Activated CD4-positive, alpha-beta T cell treated with anti-CD3 and anti-CD28 coated beads, Interleukin-2, Interleukin-4, amounts not matched to agents 100 ng/mL and 50 ng/mL, durations not matched to agents 16 hours and 8 hours (primary cell): ENCODE measurements at regions not wholly inside any gene's neighbourhood (a gene's known extent, or its start where the extent isn't known, plus 50 kb on each side); places are given as distances from the start of the nearest gene placed in this dataset.
"Not testable (repeated sequence)": the region's sequence is repeated elsewhere in the genome, so short reads cannot be mapped to it uniquely, and the experiment has no call there.

ENCODE experiments used
- DNase-seq: peaks from one replicate; pipeline ENCODE4 v3.0.0-alpha.2; 2020; ENCODE audit warnings: low spot score

DNA sequence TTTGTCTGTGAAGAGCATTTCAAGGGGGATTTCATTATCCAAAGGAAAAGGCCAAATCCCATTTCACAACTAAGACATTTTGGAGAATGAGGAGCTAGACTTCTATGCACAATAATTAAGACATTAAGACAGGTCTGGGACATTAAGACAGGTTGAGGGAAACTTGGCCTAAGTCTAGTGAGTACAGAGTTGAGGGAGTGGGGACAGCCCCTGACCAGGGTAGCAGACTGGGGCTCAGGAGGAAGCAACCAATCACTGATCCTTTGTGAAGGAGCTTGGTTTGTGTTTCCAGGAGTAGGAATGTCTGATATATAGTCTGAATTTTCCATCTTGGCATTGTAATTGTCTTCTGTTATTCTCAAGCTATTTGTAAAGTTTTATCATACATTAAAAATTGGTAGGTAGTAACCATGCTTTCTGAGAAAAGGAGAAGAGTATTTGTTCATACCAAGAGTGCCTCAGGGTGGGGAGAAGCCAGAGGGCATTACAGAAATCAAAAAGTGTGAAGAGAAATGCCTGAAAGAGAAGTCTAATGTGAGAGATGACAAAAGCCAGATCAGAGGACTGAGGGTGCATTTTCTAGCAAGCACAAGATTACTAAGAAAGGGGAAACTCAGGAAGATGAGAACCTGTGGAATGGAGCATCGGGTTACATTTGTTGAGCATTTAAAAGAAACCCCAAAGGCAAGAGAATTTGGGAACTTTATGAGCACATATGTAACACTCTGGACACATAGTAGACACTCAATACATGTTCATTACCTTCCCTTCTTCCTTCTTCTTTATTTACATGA lies 189.3 kb upstream of the PIK3R1 start:
- DNase-seq: peak; percentile 1

DNA sequence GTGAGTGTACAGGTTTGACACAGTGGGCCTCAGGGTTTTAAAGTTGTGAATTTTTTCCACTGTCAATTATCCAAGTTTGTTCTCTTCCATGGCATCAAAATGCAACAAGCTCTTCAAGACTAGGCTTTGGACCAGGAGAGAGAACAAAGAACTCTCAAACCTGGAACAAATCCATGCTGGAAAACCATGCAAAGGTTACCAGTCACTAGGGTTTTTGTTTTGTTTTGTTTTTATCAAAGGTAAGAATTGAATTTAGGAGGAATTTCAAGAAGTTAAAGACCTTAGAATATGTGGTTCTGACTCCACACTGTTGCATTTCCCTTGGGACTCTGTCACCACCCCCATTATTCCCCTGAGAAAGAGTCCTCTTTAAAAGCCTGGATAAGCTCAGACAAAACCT lies 191.1 kb upstream of the PIK3R1 start:
- no peak for DNase-seq

GRCh38 chr5:68021916-68022315 lies 193.6 kb upstream of the PIK3R1 start:
- no peak for DNase-seq

DNA sequence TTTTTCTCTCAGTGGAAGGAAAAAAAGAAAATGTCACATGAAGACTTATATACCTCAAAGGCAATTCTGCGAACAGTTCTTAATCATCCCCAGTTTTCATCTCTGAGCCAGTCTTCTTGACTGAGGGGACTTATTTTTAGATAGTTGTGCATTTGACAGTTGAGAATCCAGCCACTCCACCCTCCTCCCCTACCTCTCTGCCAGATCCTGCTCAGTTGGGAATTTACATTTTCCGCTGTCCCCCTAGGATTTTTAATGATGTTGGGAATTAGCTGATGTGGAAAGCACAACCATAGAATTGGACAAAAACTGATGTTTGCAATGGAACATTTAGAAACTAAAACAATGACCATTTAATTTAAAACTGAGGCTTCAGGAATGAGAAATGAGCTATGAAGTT lies 194.3 kb upstream of the PIK3R1 start:
- no peak for DNase-seq

GRCh38 chr5:68020461-68020969 lies 195.0 kb upstream of the PIK3R1 start:
- not testable (repeated sequence) for DNase-seq

DNA sequence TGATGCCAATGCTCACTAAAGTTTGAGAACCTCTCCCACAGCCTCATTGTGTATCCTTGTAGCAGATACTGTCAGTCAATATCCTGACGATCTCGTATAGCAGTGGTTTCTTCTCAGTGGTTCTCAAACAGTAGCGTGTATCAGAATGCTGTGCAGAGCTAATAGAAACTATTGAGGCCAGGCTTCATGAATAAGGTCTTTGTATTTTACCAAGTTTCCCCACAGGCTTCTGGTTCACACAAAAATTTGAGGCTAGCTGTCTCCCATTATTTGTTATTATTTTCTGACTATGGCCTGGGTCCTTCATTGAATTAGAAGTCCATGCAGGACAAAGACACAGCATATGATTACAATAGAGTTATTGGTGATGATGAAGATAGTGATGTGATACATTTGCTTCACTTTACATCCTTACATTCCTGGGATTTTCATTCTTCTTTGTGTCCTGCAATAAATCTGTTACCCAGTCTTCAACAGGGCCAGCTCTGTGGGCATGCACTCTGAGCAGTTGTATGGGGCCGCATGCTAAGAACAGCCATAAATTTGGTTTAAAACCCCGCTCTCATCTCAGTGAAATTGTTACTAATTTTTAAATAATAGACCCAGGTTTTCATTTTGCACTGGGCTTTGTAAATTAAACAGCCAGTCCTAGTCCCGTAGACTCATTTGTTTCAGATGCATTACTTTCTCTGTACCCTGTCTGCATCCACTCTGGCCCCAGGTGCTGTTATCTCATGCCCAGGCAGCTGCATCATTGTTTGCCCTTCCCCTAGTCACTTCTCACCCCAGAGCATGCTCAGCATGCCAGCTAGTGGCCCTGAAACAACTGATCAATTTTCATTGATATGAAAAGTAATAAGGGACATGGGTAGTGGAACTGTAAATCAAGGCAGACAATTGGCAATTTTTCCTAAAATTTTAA lies 199.9 kb upstream of the PIK3R1 start:
- no peak for DNase-seq

GRCh38 chr5:68012831-68013230 lies 202.7 kb upstream of the PIK3R1 start:
- DNase-seq: no peak

- no peak for DNase-seq
These were observed 203.1 kb upstream of the PIK3R1 start for GRCh38 chr5:68012429-68012828.

- no peak for DNase-seq
These were observed 203.8 kb upstream of the PIK3R1 start for GRCh38 chr5:68011801-68012200.

DNA sequence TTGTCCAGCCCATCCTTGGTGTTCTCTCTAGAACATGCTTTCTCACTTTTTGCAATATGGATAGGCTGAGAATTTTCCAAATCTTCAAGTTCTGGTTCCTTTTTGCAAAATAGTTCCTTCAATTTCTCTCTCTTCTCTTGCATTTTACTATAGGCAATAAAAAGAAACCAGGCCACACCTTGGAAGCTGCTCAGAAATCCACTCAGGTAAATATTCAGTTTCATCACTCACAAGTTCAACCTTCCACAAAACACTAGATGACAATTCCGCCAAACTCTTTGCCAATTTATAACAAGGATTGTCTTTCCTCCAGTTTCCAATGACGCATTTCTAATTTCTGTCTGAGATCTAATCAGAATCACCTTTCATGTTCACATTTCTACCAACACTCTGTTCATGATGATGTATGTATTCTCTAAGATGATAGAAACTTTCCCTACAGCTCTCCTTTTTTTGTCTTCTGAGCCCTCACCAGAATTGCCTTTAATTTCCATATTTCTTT lies 204.2 kb upstream of the PIK3R1 start:
- no peak for DNase-seq

GRCh38 chr5:68010740-68011139 lies 204.8 kb upstream of the PIK3R1 start:
- no peak for DNase-seq

GRCh38 chr5:68007451-68007850 lies 208.1 kb upstream of the PIK3R1 start:
- DNase-seq: no peak

GRCh38 chr5:68002836-68003235 lies 212.7 kb upstream of the PIK3R1 start:
- no peak for DNase-seq

DNA sequence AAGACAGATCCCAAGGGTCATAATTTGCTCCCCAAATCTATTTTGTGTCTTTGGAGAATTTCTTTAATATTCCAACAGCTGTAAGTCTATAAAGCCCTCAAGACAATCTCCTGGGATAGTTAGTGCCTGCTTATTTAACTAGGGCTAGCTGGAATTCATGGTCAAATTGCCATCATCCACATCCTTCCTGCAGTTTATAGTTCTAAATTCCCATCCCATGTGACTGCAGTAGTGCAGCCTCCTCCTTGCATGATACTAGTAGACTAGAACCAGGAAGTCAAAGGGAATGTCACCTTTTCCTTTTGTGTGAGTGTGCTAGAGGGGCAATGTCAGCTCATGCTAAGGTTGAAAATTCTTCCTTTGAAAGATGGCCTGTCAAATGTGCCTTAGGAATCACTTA lies 214.8 kb upstream of the PIK3R1 start:
- DNase-seq: no peak

DNA sequence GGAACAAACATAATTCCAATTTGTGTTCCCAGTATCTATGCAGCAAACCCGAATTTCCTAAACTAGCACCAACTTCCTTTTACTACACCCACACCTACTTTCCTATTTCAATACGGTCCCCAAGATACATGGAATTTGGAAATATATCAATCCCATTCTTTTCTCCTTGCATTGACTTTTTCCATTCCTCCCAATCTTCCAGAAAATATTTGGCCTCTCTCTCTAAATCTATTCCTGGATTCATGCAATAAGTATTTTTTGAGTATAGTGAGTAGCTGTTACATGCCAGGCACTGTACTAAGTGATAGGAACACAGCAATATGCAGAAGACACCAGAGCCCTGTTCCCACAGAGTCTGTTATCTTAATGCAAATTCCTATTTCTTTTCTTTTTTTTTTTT lies 216.2 kb upstream of the PIK3R1 start:
- no peak for DNase-seq

DNA sequence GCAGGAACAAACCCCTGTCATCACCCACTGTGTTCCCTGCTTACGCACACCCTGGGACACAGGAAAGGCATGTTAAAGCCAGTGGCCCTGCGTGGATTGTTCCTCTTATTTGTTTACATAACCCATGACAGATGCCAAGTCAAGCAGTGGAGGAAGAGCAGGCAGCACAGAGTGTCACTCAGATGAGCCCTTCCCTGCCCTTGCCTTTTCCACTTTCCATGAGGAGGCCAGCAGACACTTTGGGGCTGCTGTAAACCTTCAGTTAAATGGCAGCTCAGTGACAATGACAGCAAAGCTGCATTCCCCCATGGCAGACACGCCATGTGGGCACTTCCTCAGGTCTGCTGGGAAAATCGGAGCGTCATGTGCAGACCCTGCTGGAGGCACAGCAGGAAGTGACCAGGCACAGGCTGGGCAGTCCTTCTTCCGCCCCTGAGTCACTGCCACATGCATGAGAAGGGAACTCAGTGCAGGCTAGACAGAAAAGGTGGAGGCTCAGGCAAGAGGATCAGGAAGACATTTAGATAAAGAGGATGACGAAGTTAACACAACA lies 216.8 kb upstream of the PIK3R1 start:
- no peak for DNase-seq

DNA sequence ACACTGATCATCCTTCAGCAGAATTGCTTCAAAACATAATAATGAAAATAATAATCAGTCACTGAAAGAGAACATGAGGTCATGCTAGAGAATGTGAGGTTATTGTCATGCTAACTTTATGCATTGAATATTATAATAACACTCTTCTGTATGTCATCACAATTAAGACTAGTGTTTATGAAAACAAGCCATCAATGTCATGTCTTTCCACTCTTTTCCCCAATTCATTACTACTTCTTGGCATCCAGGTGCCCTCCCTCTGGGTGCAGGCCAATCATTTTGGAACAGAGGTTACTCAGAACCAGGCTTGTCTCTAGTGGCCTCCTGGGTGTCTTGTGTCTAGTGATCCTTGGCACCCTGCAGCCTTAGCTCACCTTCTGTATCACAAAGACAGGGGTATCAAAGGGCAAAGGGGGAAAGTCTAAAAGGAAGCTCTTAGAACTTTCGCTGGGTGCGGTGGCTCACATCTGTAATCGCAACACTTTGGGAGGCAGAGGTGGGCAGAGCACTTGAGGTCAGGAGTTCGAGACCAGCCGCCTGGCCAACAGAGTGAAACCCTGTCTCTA lies 217.6 kb upstream of the PIK3R1 start:
- no peak for DNase-seq

GRCh38 chr5:67997148-67997547 lies 218.4 kb upstream of the PIK3R1 start:
- no peak for DNase-seq

DNA sequence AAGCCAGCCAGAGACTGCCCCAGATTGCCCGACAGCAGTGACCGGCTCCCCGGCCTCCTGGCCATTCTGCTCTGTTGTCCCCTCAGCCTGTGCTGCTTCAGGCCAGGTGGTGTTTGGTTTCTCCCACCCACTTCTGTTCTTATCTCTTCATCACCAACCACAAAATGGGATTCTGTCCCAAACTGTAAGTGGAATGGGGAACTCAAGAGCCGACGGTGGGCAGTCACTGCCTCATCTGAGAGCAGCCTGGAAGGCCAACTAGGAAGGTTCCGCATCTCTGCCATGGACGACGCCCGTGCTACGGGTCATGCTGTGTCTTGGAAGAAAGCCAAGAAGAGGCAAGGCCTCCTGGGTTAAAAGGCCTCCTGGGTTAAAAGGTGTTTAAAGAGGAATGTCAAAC lies 219.0 kb upstream of the PIK3R1 start:
- DNase-seq: no peak

GRCh38 chr5:67992923-67993322 lies 222.6 kb upstream of the PIK3R1 start:
- DNase-seq: no peak

GRCh38 chr5:67989456-67989855 lies 226.1 kb upstream of the PIK3R1 start:
- no peak for DNase-seq

DNA sequence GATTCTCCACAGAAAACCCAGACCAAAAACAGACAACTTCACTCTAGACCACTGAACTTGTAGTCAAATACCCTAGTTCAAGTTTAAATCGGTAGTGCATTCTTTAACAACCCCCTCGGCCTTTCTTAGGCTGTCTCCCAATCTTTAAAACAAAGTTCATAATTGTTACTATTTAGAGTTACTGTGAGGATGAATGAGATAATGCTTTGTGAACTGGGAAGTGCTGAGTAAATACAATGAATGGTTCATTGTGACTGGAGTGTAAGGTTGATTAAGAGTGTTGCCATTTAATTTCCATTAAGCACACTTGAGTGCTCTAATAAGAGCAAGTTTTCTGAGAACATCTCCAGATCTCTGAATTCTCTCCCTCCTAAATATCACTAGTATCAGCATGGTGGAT lies 228.8 kb upstream of the PIK3R1 start:
- DNase-seq: no peak
